Heart left ventricle (tissue), 13 donors: ENCODE measurements at regions not wholly inside any gene's neighbourhood (a gene's known extent, or its start where the extent isn't known, plus 50 kb on each side); places are given as distances from the start of the nearest gene placed in this dataset.

Experiments
- CTCF ChIP-seq, 12 donors: fragments of 200-600 bp; sonication (generic) in 4 of 12; IDR thresholded peaks; one replicate each; pipeline versions ENCODE4 v1.5.0 to v1.8.0; 2018 to 2022; ENCODE audit warnings: antibody characterized with exemption in 12 of 12, mild to moderate bottlenecking in 5 of 12
- POLR2A ChIP-seq, 2 donors: fragments of 450-650 bp; IDR thresholded peaks; one replicate each; pipeline ENCODE4 v1.6.1; 2017; ENCODE audit warnings: antibody characterized with exemption in 2 of 2, mild to moderate bottlenecking in 2 of 2, moderate library complexity in 2 of 2
- donor health status: ischemic (EF 13 %, LVEDD 7.1; RV severe dilation, severe dysfunction).
- donor health status: DM: no; HTN: yes; CAD: no.
- donor health status: DM: no; HTN: no; CAD: no.
- donor health status: ischemic (EF 25% LVEDD 6.9; RV normal size, moderate dysfunction).
- donor health status: ischemic (EF 25% LVEDD 5.7; RV mildly dilated, moderate dysfunction).
- donor health status: ischemic (EF 35%, LVEDD 5.7; RV mildly dilated, moderate dysfunction).
- donor health status: nonischemic (EF 11% LVEDD 7.7; RV severe dilation, severe dysfunction).
- donor health status: DM: yes; HTN: yes; CAD: no.
- donor health status: PGD.
- donor health status: ischemic (EF 29% LVEDD 5.4; RV normal size, mild dysfunction).
- donor health status: nonischemic (EF 23%, LVEDD 6.1; RV moderate dilation, normal function).

GRCh38 chr11:69877235-69877634 lies 58.0 kb upstream of the FGF3 start:
- no peak for TF ChIP-seq CTCF (IDR thresholded peaks at IDR 0.05)
- TF ChIP-seq POLR2A (IDR thresholded peaks at IDR 0.05): no peak
